GM12872 (cell line): ENCODE measurements at regions not wholly inside any gene's neighbourhood (a gene's known extent, or its start where the extent isn't known, plus 50 kb on each side); places are given as distances from the start of the nearest gene placed in this dataset.

Experiments used
- CTCF ChIP-seq: IDR thresholded peaks from 3 replicates; pipeline ENCODE4 v1.5.1; 2011; ENCODE audit warnings: low read depth, mild to moderate bottlenecking, low read length, moderate library complexity; ENCODE audit not compliant: insufficient read depth

DNA sequence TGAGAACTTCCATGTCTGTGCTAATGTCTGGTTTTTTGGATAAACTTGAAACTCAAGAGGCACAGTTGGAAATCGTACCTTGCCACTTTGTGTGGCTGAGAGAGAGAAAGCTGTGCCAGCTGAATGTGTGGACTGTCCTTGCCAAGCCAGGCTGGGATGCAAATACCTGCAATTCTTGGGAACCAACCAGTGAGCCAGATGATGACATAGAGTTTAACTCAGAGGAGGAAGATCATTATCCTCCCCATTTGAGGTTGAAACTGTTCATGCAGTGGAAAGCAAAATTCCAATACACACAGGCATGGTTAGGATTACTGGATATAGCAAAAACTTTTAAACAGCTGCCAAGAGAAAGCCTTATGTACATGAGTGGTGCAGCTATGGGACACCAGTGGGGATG, 451.4 kb upstream of the NPAP1 start:
- TF ChIP-seq CTCF: no peak

- TF ChIP-seq CTCF: no peak
These were observed 406.4 kb upstream of the NPAP1 start for GRCh38 chr15:24269166-24269571.

DNA sequence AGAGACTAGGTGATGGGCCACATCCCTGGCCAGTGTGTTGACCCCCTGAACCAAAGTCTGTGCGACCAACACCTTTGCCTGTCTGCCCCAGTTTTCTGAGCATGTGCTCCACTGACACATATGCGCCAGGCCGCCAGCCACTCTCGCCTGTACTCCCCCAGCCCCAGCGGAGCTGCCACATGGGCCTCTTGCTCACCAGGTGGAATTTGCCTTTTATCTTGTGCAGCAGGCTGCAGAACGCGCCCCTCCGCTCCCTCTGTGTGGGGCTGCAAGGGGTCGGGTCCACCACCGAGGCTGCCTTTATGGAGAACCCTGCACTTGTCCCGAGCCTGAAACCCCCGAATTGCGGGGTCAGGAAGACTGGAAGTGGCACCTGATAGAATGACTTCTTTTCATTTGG, 405.7 kb upstream of the NPAP1 start:
- TF ChIP-seq CTCF: no peak

- TF ChIP-seq CTCF: no peak
These were observed 382.7 kb upstream of the NPAP1 start for GRCh38 chr15:24292837-24293236.

- TF ChIP-seq CTCF: no peak
These were observed 356.6 kb upstream of the NPAP1 start for GRCh38 chr15:24318981-24319380.

GRCh38 chr15:24394303-24394702, 281.3 kb upstream of the NPAP1 start:
- no peak for TF ChIP-seq CTCF

DNA sequence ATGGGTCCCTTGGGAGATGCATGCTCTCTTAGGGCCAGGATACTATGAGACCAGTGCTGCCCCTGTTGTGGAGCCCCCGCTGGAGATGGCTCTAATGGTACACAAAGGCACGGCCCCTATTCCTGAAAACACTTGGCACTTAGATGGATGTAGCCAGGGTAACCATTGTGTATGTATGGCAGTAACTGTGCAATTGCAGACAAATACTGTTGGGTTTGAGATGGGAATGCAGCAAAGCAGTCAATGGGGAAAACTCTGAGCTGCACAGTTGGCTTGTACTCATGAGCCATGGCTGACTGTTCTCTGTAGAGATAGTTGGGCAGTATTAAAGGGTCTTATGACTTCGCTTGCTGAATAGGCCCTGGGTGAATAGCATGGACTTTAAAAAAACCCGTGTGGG, 67.9 kb upstream of the NPAP1 start:
- no peak for TF ChIP-seq CTCF

DNA sequence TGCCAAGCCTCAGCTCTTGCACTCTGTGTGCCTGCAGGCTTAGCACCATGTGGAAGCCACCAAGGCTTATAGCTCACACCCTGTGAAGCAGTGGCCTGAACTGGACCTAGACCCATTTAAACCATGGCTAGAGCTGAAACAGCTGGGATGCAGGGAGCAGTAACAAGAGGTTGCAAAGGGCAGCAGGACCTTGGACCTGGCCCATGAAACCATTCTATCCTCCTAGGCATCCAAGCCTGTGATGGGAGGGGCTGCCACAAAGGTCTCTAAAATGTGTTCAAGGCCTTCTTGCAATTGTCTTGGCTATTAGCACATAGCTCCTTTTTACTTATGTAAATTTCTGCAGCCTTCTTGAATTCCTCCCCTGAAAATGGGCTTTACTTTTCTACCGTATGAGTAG, 57.9 kb upstream of the NPAP1 start:
- no peak for TF ChIP-seq CTCF
